ENCODE measurements at regions not wholly inside any gene's neighbourhood (a gene's known extent, or its start where the extent isn't known, plus 50 kb on each side); places are given as distances from the start of the nearest gene placed in this dataset.

DNA sequence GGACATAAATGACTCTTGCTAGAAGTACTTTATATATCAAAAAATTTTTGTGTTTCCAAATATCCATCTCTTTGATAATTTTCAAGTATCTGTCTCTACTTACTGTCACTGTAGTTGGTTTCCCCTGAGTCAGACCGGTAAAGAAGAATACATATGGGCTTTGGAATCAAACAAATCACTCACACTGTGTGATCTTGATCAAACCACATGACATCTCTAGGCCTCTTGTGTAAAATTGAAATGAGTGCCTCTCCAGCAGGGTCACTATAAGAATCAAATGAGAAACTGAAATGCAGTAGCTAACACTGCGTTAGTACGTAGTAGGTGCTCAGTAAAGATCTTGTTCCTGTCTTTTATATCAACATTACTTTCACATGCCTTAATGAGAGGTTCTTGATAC is 314.6 kb upstream of the STT3B start (continued):
- TF ChIP-seq, protein P1, sequence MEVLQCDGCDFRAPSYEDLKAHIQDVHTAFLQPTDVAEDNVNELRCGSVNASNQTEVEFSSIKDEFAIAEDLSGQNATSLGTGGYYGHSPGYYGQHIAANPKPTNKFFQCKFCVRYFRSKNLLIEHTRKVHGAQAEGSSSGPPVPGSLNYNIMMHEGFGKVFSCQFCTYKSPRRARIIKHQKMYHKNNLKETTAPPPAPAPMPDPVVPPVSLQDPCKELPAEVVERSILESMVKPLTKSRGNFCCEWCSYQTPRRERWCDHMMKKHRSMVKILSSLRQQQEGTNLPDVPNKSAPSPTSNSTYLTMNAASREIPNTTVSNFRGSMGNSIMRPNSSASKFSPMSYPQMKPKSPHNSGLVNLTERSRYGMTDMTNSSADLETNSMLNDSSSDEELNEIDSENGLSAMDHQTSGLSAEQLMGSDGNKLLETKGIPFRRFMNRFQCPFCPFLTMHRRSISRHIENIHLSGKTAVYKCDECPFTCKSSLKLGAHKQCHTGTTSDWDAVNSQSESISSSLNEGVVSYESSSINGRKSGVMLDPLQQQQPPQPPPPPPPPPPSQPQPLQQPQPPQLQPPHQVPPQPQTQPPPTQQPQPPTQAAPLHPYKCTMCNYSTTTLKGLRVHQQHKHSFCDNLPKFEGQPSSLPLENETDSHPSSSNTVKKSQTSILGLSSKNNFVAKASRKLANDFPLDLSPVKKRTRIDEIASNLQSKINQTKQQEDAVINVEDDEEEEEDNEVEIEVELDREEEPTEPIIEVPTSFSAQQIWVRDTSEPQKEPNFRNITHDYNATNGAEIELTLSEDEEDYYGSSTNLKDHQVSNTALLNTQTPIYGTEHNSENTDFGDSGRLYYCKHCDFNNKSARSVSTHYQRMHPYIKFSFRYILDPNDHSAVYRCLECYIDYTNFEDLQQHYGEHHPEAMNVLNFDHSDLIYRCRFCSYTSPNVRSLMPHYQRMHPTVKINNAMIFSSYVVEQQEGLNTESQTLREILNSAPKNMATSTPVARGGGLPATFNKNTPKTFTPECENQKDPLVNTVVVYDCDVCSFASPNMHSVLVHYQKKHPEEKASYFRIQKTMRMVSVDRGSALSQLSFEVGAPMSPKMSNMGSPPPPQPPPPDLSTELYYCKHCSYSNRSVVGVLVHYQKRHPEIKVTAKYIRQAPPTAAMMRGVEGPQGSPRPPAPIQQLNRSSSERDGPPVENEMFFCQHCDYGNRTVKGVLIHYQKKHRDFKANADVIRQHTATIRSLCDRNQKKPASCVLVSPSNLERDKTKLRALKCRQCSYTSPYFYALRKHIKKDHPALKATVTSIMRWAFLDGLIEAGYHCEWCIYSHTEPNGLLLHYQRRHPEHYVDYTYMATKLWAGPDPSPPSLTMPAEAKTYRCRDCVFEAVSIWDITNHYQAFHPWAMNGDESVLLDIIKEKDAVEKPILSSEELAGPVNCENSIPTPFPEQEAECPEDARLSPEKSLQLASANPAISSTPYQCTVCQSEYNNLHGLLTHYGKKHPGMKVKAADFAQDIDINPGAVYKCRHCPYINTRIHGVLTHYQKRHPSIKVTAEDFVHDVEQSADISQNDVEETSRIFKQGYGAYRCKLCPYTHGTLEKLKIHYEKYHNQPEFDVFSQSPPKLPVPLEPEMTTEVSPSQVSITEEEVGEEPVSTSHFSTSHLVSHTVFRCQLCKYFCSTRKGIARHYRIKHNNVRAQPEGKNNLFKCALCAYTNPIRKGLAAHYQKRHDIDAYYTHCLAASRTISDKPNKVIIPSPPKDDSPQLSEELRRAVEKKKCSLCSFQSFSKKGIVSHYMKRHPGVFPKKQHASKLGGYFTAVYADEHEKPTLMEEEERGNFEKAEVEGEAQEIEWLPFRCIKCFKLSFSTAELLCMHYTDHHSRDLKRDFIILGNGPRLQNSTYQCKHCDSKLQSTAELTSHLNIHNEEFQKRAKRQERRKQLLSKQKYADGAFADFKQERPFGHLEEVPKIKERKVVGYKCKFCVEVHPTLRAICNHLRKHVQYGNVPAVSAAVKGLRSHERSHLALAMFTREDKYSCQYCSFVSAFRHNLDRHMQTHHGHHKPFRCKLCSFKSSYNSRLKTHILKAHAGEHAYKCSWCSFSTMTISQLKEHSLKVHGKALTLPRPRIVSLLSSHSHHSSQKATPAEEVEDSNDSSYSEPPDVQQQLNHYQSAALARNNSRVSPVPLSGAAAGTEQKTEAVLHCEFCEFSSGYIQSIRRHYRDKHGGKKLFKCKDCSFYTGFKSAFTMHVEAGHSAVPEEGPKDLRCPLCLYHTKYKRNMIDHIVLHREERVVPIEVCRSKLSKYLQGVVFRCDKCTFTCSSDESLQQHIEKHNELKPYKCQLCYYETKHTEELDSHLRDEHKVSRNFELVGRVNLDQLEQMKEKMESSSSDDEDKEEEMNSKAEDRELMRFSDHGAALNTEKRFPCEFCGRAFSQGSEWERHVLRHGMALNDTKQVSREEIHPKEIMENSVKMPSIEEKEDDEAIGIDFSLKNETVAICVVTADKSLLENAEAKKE (CRISPR knock-in tag; IDR thresholded peaks at IDR 0.05): no peak

DNA sequence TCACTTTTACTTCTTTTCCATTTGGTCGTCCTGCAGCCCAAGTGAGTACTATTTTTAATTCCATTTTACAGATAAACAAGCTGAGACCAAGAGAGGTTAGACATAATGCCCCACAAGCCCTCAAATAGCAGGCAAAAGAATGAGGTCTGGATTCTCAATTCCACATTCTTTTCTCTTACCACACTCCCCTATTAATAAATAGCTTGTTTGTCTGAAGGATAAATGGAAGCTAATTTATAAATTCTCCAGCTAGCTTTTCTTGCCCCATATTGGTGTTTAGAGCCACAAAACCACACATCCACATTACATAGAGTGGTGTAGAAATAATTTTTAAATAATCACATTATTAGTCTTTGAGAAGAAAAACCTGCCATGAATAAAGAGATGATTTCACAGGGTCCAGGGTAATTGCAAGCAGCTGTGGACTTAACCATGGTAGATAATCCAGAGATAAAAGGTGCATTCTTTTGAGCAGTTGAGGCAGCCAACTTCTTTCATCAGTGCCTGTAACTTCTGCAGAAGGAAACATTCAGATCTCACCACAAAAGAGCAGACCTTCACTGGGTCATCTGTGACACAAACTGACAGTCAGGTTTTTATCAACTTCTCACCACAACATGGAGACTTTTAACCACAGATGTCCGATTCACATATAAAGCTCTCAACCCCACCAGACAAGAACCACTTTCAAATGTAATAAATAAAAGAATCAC is 313.4 kb upstream of the STT3B start:
- Mint-ChIP-seq H3K27me3 (ENCODE audit: insufficient read depth, low read depth, poor library complexity) (no peaks in the 10 kb centered on the region), H3K27ac (no peak overlapping the region), H3K4me1 (peaks cover 7% of the 10 kb centered on the region; the same call in 2 of the 3 replicates), H3K36me3 (ENCODE audit: low read depth) (no peaks in the 10 kb centered on the region), H3K4me3 (no peak overlapping the region), H3K9me3 (no peaks in the 10 kb centered on the region)
- H3K36me3 ChIP-seq (ENCODE audit: insufficient read depth): no peaks in the 10 kb centered on the region
- H3K9me2 ChIP-seq (ENCODE audit: insufficient read depth): no peaks in the 10 kb centered on the region; the same call in 1 of the 2 replicates
- DNase-seq (ENCODE audit: low spot score) (no peak), ATAC-seq (no peak)
- no peak overlapping the region for H3K4me3 ChIP-seq
- no peaks in the 10 kb centered on the region for H3F3A ChIP-seq (replicated peaks; ENCODE audit: low read depth)
- H3K4me2 ChIP-seq: no peak overlapping the region
- no peaks in the 10 kb centered on the region for H4K20me1 ChIP-seq (replicated peaks; ENCODE audit: insufficient read depth)
- no peaks in the 10 kb centered on the region for H3K79me2 ChIP-seq (replicated peaks; ENCODE audit: insufficient read depth)
- H3K27me3 ChIP-seq (ENCODE audit: insufficient read depth): no peaks in the 10 kb centered on the region
- H2AFZ ChIP-seq: no peak overlapping the region
- H3K4me1 ChIP-seq (ENCODE audit: insufficient read depth): no peaks in the 10 kb centered on the region
- no peak overlapping the region for H3K27ac ChIP-seq (ENCODE audit: low read depth)
- no peak for TF ChIP-seq EZH2 (IDR thresholded peaks at IDR 0.05; ENCODE audit: low read depth, unreplicated experiment)
- TF ChIP-seq NANOG (IDR thresholded peaks at IDR 0.05; ENCODE audit: borderline replicate concordance): no peak
- no peak for TF ChIP-seq CREB1 (CRISPR knock-in tag; IDR thresholded peaks at IDR 0.05; ENCODE audit: low read depth)
- no peak for TF ChIP-seq STAT1 (IDR thresholded peaks at IDR 0.05; ENCODE audit: unreplicated experiment)
- TF ChIP-seq ZNF331 (CRISPR knock-in tag; IDR thresholded peaks at IDR 0.05; ENCODE audit: low read depth): no peak
- TF ChIP-seq, protein P2, sequence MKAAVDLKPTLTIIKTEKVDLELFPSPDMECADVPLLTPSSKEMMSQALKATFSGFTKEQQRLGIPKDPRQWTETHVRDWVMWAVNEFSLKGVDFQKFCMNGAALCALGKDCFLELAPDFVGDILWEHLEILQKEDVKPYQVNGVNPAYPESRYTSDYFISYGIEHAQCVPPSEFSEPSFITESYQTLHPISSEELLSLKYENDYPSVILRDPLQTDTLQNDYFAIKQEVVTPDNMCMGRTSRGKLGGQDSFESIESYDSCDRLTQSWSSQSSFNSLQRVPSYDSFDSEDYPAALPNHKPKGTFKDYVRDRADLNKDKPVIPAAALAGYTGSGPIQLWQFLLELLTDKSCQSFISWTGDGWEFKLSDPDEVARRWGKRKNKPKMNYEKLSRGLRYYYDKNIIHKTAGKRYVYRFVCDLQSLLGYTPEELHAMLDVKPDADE (IDR thresholded peaks at IDR 0.05): no peak
- no peak for TF ChIP-seq JUNB (IDR thresholded peaks at IDR 0.05; ENCODE audit: unreplicated experiment)
- TF ChIP-seq, protein P3, sequence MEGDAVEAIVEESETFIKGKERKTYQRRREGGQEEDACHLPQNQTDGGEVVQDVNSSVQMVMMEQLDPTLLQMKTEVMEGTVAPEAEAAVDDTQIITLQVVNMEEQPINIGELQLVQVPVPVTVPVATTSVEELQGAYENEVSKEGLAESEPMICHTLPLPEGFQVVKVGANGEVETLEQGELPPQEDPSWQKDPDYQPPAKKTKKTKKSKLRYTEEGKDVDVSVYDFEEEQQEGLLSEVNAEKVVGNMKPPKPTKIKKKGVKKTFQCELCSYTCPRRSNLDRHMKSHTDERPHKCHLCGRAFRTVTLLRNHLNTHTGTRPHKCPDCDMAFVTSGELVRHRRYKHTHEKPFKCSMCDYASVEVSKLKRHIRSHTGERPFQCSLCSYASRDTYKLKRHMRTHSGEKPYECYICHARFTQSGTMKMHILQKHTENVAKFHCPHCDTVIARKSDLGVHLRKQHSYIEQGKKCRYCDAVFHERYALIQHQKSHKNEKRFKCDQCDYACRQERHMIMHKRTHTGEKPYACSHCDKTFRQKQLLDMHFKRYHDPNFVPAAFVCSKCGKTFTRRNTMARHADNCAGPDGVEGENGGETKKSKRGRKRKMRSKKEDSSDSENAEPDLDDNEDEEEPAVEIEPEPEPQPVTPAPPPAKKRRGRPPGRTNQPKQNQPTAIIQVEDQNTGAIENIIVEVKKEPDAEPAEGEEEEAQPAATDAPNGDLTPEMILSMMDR (conservative IDR thresholded peaks at IDR 0.05; ENCODE audit: low read depth in 2 of 2): no peak
- TF ChIP-seq ZNF114 (CRISPR knock-in tag; IDR thresholded peaks at IDR 0.05): no peak
- no peak for TF ChIP-seq POLR2AphosphoS5 (IDR thresholded peaks at IDR 0.05; ENCODE audit: low read depth)
- no peak for TF ChIP-seq EZH2phosphoT487 (IDR thresholded peaks at IDR 0.05; ENCODE audit: unreplicated experiment)
- TF ChIP-seq, protein P4, sequence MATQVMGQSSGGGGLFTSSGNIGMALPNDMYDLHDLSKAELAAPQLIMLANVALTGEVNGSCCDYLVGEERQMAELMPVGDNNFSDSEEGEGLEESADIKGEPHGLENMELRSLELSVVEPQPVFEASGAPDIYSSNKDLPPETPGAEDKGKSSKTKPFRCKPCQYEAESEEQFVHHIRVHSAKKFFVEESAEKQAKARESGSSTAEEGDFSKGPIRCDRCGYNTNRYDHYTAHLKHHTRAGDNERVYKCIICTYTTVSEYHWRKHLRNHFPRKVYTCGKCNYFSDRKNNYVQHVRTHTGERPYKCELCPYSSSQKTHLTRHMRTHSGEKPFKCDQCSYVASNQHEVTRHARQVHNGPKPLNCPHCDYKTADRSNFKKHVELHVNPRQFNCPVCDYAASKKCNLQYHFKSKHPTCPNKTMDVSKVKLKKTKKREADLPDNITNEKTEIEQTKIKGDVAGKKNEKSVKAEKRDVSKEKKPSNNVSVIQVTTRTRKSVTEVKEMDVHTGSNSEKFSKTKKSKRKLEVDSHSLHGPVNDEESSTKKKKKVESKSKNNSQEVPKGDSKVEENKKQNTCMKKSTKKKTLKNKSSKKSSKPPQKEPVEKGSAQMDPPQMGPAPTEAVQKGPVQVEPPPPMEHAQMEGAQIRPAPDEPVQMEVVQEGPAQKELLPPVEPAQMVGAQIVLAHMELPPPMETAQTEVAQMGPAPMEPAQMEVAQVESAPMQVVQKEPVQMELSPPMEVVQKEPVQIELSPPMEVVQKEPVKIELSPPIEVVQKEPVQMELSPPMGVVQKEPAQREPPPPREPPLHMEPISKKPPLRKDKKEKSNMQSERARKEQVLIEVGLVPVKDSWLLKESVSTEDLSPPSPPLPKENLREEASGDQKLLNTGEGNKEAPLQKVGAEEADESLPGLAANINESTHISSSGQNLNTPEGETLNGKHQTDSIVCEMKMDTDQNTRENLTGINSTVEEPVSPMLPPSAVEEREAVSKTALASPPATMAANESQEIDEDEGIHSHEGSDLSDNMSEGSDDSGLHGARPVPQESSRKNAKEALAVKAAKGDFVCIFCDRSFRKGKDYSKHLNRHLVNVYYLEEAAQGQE (IDR thresholded peaks at IDR 0.05; ENCODE audit: unreplicated experiment): no peak
